NT2/D1 (cell line): ENCODE measurements at regions not wholly inside any gene's neighbourhood (a gene's known extent, or its start where the extent isn't known, plus 50 kb on each side); places are given as distances from the start of the nearest gene placed in this dataset.

Experiments
- SUZ12 ChIP-seq: IDR thresholded peaks from 2 replicates; pipeline ENCODE4 v1.6.1; 2011; ENCODE audit not compliant: insufficient read length, insufficient read depth; ENCODE audit errors: extremely low read depth
- YY1 ChIP-seq: IDR thresholded peaks from 2 replicates; pipeline ENCODE4 v1.6.1; 2011; ENCODE audit not compliant: insufficient read length, insufficient read depth
- ZNF274 ChIP-seq: IDR thresholded peaks from 2 replicates; pipeline ENCODE4 v1.6.1; 2011; ENCODE audit warnings: mild to moderate bottlenecking, low read depth, low read length

GRCh38 chrX:82292803-82293202, 1090.9 kb downstream of the SH3BGRL start:
- TF ChIP-seq YY1: no peak
- no peak for TF ChIP-seq ZNF274
- no peak for TF ChIP-seq SUZ12
